Forelimb muscle (tissue), 1 donor: ENCODE measurements at regions not wholly inside any gene's neighbourhood (a gene's known extent, or its start where the extent isn't known, plus 50 kb on each side); places are given as distances from the start of the nearest gene placed in this dataset.

ENCODE experiments used
- DNase-seq: peaks from one replicate; pipeline ENCODE4 v3.0.0-alpha.2; 2013; ENCODE audit warnings: low read depth

DNA sequence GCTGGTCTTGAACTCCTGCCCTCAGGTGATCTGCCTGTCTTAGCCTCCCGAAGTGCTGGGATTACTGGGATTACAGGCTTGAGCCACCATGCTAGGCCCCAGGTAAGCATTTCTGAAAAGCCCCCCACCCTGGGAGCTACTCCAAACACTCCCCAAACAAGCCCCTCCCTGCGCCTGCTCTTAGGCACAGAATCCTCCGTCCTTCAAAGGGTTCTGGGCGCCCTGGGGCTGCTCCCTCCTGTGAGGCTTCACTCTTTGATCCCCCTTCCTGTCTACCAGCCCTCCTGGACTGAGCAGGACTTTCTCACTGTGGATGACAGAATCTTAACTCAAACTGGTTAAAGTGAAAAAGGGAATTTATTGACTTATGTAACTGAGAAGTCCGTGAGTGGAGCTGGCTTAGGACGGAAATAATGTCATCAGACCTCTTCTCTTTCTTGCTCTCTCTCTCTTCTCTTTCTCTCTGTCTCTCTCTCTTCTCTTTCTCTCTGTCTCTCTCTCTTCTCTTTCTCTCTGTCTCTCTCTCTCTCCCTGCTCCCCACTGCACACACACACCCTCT lies 66.9 kb upstream of the CLMN start:
- no peak for DNase-seq

- DNase-seq: no peak
These were observed 66.0 kb upstream of the CLMN start for GRCh38 chr14:95385701-95386100.

- no peak for DNase-seq
These were observed 63.0 kb upstream of the CLMN start for GRCh38 chr14:95382747-95383146.

- no peak for DNase-seq
These were observed 62.0 kb upstream of the CLMN start for GRCh38 chr14:95381726-95382125.

DNA sequence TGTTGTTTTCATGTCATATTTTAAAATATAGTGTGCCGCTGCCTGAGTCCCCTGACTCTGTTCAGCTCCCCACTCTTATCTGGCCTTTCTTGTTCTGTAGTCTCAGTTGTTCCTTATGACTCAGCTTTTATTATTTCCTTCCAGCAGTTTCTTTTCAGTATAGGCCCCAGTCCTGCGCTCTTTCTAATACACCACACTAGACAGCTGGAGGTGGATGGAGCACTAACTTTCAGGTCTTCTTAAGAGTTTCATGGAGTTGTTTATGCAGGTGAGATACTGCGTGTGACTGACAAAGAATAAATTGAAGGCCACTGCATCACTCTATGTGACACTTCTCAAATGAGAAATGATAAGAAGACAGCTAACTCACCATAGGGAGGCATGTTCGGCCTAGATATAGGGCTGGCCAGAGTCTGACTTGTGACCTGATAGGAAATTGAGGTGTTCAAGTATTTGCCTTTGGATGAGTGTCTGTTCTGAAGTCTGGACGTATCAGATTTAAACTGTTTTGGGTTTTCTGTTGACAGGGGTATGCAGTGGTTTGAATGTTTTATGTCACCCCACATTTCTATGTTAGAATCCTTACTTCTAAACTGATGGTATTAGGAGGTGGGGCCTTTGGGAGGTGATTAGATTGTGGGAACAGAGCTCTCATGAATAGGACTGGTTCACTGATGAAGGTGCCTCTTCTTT lies 60.8 kb upstream of the CLMN start:
- no peak for DNase-seq

GRCh38 chr14:95379634-95380033 lies 59.9 kb upstream of the CLMN start:
- no peak for DNase-seq

DNA sequence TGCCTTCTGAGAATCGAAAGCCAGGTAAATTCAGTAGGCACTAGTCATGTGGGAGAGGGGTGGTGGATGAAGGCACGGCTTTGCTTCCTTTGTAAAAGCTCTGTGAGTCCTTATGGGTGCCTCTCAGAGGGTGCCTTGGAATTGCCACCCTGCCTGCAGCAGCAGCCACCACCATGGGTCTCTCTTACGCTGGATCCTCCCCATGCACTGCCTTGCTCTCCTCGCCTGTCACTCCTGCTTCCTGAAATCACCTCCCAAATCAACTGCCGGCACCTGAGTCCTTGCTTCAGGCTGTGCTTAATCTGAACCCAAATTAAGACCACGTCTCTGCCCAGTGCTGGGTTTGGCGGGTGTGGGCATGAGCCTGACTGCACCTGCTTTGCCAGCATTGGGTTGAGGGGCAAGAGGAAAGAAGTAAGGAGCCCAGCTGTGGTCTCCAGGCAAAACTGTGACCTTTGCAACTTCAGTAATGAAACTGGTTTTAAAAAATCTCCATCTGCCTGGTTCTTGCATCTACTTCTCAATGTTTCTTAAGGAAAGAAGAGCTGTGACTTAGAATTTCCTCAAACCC lies 55.9 kb upstream of the CLMN start:
- no peak for DNase-seq

- no peak for DNase-seq
These were observed 54.7 kb upstream of the CLMN start for GRCh38 chr14:95374239-95374997.

- no peak for DNase-seq
These were observed 50.4 kb upstream of the CLMN start for GRCh38 chr14:95370076-95370475.
